ENCODE measurements at regions not wholly inside any gene's neighbourhood (a gene's known extent, or its start where the extent isn't known, plus 50 kb on each side); places are given as distances from the start of the nearest gene placed in this dataset.

DNA sequence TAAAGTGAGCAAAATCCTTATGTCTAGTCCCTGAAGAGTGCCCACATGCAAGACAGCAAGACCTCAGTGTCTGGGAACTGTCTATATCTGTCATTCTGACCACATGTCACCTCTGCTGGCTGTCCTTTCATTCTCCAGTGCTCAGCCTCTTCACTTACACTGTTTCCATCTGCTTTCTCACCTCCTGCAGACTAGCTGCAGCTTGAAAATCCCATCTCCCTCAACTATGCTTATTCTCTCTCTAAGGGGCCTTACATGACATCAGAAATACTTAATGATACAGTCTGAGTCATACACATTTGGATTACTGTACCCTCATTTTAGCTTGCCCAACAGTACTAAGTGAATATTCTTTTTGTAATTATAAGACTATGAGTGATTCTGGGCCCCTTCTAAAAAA lies 587.8 kb downstream of the EPM2A start:
- ChIA-PET POLR2A (no interaction called here), CTCF (no interaction called here)
- intact Hi-C loops (cut with micrococcal nuclease): no loop called here
- H3K27me3 ChIP-seq (replicated peaks in 1 of 4; ENCODE audit: control extremely low read depth in 1 of 4, control insufficient read depth in 3 of 4, insufficient read depth in 4 of 4, low read length in 3 of 4): peaks cover 0 to 3% (median 0%) of the 10 kb centered on the region in 4 experiments
- no peak overlapping the region for H3K27ac ChIP-seq (ENCODE audit: low read length in 2 of 2)
- no peak overlapping the region for H2AFZ ChIP-seq (ENCODE audit: insufficient read depth, low read depth, low read length, poor library complexity, severe bottlenecking)
- peaks cover 6% of the 10 kb centered on the region for H3K27me3 Mint-ChIP-seq
- no peak overlapping the region for H3K4me3 Mint-ChIP-seq
- no peaks in the 10 kb centered on the region for H3K9me3 ChIP-seq (ENCODE audit: control extremely low read depth in 1 of 3, control insufficient read depth in 2 of 3, insufficient read depth in 1 of 3, low read length in 2 of 3)
- no peaks in the 10 kb centered on the region for H3K4me1 Mint-ChIP-seq
- H3K4me3 ChIP-seq (ENCODE audit: control extremely low read depth in 1 of 5, extremely low read depth in 1 of 5, insufficient read depth in 1 of 5, low read depth in 2 of 5, low read length in 4 of 5): no peak overlapping the region
- H3K4me2 ChIP-seq (replicated peaks; ENCODE audit: low read depth, low read length, poor library complexity, severe bottlenecking): no peak overlapping the region
- H4K20me1 ChIP-seq (ENCODE audit: control insufficient read depth, insufficient read depth, low read length, poor library complexity, severe bottlenecking): no peaks in the 10 kb centered on the region
- no peak overlapping the region for H3K9ac ChIP-seq (ENCODE audit: low read length)
- no peak overlapping the region for H3K27ac Mint-ChIP-seq
- DNase-seq (no peak), ATAC-seq (ENCODE audit: low read depth) (no peak)
- H3K36me3 ChIP-seq (replicated peaks in 1 of 2; ENCODE audit: control extremely low read depth in 1 of 2, control insufficient read depth in 1 of 2, extremely low read depth in 1 of 2, insufficient read depth in 2 of 2, low read length in 1 of 2): no peaks in the 10 kb centered on the region
- H3K79me2 ChIP-seq (ENCODE audit: control insufficient read depth, insufficient read depth, low read length): no peaks in the 10 kb centered on the region
- TF ChIP-seq, protein P1, sequence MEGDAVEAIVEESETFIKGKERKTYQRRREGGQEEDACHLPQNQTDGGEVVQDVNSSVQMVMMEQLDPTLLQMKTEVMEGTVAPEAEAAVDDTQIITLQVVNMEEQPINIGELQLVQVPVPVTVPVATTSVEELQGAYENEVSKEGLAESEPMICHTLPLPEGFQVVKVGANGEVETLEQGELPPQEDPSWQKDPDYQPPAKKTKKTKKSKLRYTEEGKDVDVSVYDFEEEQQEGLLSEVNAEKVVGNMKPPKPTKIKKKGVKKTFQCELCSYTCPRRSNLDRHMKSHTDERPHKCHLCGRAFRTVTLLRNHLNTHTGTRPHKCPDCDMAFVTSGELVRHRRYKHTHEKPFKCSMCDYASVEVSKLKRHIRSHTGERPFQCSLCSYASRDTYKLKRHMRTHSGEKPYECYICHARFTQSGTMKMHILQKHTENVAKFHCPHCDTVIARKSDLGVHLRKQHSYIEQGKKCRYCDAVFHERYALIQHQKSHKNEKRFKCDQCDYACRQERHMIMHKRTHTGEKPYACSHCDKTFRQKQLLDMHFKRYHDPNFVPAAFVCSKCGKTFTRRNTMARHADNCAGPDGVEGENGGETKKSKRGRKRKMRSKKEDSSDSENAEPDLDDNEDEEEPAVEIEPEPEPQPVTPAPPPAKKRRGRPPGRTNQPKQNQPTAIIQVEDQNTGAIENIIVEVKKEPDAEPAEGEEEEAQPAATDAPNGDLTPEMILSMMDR (IDR thresholded peaks at IDR 0.05): no peak
- TF ChIP-seq EZH2 (IDR thresholded peaks at IDR 0.05; ENCODE audit: borderline replicate concordance, insufficient read depth, low read depth, low read length, poor library complexity, severe bottlenecking): no peak
- no peaks in the 10 kb centered on the region for H3K9me3 Mint-ChIP-seq (ENCODE audit: insufficient read depth)
- H3K4me1 ChIP-seq (ENCODE audit: control insufficient read depth in 2 of 2, insufficient read depth in 2 of 2, low read length in 2 of 2): no peaks in the 10 kb centered on the region

DNA sequence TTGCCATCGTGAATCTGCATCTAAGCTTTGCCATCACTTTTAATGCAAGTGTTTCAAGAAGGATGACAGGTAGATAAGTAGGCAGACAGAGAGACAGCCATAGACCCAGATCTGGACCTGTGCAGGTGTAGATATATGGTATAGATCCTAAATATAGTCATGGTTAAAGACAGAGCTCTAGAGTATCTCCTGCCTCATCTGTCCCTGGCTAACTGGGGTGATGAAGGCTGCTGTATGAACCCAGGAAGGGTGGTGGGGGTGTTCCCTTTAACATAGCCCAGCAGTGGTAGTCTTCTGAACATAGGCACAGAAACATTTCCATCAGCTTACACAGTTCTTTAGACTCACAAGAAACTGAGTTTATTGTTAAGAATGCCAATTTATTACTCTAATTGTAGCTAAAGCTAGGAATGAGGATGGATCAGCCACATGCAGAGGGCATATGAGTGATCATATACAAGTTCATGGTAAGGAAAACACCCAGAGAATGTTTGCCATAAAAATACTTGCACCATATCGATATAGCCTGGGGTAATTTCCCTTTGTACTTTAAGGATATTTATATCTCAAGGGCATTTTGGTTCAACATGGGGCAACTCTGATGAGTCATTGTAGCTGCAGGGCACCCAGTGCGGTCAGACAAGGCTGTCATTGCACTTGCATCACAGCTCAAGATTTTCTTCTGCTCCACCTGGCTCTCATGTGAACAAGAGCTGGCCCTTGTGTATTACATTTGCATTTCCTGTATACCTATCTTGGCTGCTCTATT lies 587.2 kb downstream of the EPM2A start:
- CTCF ChIA-PET: no interaction called here
- Mint-ChIP-seq H3K4me1 (no peaks in the 10 kb centered on the region), H3K4me3 (no peak overlapping the region), H3K27ac (no peak overlapping the region), H3K27me3 (peaks cover 6% of the 10 kb centered on the region), H3K9me3 (ENCODE audit: insufficient read depth) (no peaks in the 10 kb centered on the region)
- Histone ChIP-seq H3K27ac (ENCODE audit: low read length in 2 of 2) (no peak overlapping the region), H3K9me3 (ENCODE audit: control extremely low read depth in 1 of 3, control insufficient read depth in 2 of 3, insufficient read depth in 1 of 3, low read length in 2 of 3) (no peaks in the 10 kb centered on the region), H3K27me3 (replicated peaks in 1 of 4; ENCODE audit: control extremely low read depth in 1 of 4, control insufficient read depth in 3 of 4, insufficient read depth in 4 of 4, low read length in 3 of 4) (peaks cover 0 to 3% (median 0%) of the 10 kb centered on the region in 4 experiments), H3K79me2 (ENCODE audit: control insufficient read depth, insufficient read depth, low read length) (no peaks in the 10 kb centered on the region), H3K4me3 (ENCODE audit: control extremely low read depth in 1 of 5, extremely low read depth in 1 of 5, insufficient read depth in 1 of 5, low read depth in 2 of 5, low read length in 4 of 5) (no peak overlapping the region), H4K20me1 (ENCODE audit: control insufficient read depth, insufficient read depth, low read length, poor library complexity, severe bottlenecking) (no peaks in the 10 kb centered on the region), H3K9ac (ENCODE audit: low read length) (no peak overlapping the region), H3K4me2 (replicated peaks; ENCODE audit: low read depth, low read length, poor library complexity, severe bottlenecking) (no peak overlapping the region), H3K4me1 (ENCODE audit: control insufficient read depth in 2 of 2, insufficient read depth in 2 of 2, low read length in 2 of 2) (no peaks in the 10 kb centered on the region), H2AFZ (ENCODE audit: insufficient read depth, low read depth, low read length, poor library complexity, severe bottlenecking) (no peak overlapping the region), H3K36me3 (replicated peaks in 1 of 2; ENCODE audit: control extremely low read depth in 1 of 2, control insufficient read depth in 1 of 2, extremely low read depth in 1 of 2, insufficient read depth in 2 of 2, low read length in 1 of 2) (no peaks in the 10 kb centered on the region)
- POLR2A ChIA-PET: no interaction called here
- WGBS (ENCODE audit: insufficient coverage): 49% methylated on average over 2 of the region's 3 CpGs
- DNase-seq: no peak
- ATAC-seq (ENCODE audit: low read depth): no peak
- TF ChIP-seq EZH2 (IDR thresholded peaks at IDR 0.05; ENCODE audit: borderline replicate concordance, insufficient read depth, low read depth, low read length, poor library complexity, severe bottlenecking): no peak
- TF ChIP-seq, protein P1 (IDR thresholded peaks at IDR 0.05): no peak
- intact Hi-C loops (cut with micrococcal nuclease): no loop called here
